Fibroblast of the aortic adventitia (primary cell): ENCODE measurements at regions not wholly inside any gene's neighbourhood (a gene's known extent, or its start where the extent isn't known, plus 50 kb on each side); places are given as distances from the start of the nearest gene placed in this dataset.

ENCODE experiments used
- DNase-seq: peaks from one replicate; pipeline ENCODE4 v3.0.0-alpha.2; 2010; ENCODE audit warnings: low read depth
- H3K4me3 ChIP-seq: 2 replicates; pipeline ENCODE4 v1.5.1; 2011; ENCODE audit warnings: low read depth, mild to moderate bottlenecking, control low read depth, low read length, moderate library complexity
- TF ChIP-seq, protein P1 (sequence below): IDR thresholded peaks from 2 replicates; pipeline ENCODE4 v1.5.1; 2011; ENCODE audit warnings: mild to moderate bottlenecking, low read length, control low read depth, inconsistent platforms; ENCODE audit not compliant: insufficient read depth

DNA sequence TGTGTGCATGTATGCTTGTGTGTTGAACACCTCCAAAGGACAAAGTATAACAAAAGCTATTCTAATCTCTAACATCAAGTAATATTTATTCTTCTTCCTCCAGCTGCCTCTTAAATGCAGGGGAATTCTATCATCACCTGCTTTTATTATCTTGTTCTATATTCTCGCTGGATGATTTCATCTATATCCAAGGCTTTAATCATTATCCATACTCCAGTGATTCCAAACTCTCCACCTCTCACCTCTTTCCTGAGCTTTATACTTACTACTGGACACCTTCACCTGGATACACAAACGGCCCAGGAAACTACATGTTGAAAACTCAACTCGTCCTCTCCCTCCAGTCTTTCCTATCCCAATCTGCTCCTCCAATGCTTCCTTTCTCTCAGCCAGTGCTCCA, 418.6 kb downstream of the KLF5 start:
- no peak for DNase-seq
- TF ChIP-seq, protein P1, sequence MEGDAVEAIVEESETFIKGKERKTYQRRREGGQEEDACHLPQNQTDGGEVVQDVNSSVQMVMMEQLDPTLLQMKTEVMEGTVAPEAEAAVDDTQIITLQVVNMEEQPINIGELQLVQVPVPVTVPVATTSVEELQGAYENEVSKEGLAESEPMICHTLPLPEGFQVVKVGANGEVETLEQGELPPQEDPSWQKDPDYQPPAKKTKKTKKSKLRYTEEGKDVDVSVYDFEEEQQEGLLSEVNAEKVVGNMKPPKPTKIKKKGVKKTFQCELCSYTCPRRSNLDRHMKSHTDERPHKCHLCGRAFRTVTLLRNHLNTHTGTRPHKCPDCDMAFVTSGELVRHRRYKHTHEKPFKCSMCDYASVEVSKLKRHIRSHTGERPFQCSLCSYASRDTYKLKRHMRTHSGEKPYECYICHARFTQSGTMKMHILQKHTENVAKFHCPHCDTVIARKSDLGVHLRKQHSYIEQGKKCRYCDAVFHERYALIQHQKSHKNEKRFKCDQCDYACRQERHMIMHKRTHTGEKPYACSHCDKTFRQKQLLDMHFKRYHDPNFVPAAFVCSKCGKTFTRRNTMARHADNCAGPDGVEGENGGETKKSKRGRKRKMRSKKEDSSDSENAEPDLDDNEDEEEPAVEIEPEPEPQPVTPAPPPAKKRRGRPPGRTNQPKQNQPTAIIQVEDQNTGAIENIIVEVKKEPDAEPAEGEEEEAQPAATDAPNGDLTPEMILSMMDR: no peak
- H3K4me3 ChIP-seq: no peak overlapping the region

DNA sequence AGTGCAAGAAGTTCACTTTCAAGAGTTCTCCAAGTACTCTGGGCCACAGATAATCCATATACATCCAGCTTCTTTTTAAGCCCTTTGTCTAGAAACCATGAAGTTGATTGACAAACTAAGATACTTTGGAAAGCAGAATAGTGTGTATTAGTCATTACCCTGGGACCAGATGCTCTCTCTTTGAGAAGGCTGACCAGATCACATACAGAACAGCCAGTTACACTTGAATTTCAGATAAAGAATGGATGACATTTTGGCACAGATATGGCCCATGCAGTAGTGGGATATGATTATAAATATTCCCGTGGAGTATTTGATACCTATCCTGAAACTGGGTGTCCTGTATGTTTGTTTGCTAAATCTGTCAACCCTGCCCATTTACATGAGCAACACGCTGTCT, 414.2 kb downstream of the KLF5 start:
- H3K4me3 ChIP-seq: no peak overlapping the region
- TF ChIP-seq, protein P1: no peak
- no peak for DNase-seq

DNA sequence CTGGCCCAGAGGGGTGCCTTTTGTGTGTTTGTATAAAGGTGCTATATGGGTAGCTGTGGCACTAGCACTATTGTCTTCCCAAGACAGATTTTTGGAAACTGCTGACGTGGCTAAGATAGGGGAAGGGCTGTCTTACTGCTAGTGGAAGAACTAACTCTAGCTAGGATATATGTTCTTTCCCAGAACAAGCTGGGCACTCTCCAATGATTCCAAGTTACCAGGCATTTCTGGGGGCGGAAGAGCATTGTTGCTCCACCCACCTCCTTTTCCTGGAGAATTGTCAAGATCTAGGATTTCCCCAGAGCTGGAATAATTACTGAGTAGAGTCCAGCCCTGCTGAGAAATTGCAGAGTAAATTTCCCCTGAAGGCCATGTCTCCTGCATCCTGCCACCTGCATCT, 408.3 kb downstream of the KLF5 start:
- DNase-seq: peak; percentile 65
- H3K4me3 ChIP-seq: no peak overlapping the region
- TF ChIP-seq, protein P1: no peak

DNA sequence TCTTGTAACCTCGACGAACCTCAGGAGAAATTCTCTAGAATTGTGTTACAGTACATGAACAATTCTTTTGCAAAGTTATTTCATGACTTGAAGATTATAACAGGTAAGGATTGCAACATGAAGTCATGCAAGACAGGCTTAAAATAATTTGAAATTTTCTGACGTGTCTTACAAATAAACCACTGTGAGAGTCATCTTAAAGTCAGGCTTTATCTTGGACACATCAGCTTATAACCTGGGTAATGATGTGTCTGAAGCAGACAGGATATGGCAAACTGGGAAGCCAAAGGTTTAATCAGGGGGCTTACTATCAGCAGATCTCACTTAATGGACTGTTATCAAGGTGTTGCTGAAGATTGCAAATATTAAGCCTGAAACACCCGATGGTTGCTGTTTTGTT, 407.8 kb downstream of the KLF5 start:
- no peak for DNase-seq
- no peak overlapping the region for H3K4me3 ChIP-seq
- TF ChIP-seq, protein P1: no peak

DNA sequence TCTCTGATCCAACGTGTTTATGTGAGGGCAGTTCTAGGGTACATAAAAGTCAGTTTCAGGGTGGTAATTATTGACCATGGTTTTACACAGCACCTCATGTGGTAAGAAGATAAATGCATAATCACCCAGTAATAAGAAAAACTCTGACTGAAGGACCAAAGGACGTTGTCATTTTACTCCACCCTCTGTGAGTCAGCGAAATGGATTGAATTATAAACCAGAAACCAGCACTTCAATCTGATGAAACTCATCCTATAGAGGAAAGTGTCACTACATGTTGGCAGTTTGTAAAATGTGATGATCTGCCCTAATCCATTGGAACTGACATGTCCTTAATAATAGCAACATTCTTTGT, 406.8 kb downstream of the KLF5 start:
- TF ChIP-seq, protein P1: no peak
- no peak overlapping the region for H3K4me3 ChIP-seq
- DNase-seq: peak; percentile 24

DNA sequence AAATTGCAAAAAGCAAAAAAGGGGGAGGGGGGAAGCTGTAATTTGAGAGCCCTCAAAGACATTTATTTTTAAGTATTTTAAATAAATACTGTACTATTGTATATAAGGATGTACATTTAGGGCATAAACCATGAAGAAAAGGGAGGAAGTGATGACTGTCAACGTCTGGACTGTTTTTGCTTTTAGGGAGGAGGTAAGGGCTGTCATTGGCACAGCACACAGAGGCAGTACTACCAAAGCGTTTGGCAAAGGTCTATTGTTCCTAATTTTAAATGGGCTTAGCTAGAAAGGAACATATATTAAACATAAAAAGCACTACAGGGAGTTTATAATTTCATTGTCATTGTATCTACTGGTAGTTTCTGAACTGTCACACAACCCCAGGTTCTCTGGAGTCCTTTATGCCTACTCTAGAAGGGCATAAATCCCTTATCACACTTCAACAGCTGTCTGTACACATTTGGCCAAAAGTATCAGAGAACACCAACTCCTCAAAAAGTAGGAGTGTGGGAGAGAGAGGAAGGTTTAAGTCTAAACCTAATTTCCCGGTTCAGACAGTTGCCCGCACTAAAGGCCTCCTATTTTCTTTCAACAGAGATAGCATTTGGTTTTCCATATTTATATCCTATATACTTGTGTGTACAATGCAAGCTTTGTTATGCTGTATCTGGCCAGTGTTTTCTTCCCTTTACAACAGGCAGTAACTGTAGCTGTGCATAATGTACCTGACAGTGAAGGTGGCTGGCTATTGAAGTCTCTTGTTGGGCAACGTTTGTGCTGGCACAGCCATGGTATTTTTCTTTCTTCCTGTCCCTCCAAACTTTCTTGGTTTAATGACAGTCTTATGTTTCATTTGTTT, 406.2 kb downstream of the KLF5 start:
- DNase-seq: no peak
- TF ChIP-seq, protein P1: no peak
- no peak overlapping the region for H3K4me3 ChIP-seq

DNA sequence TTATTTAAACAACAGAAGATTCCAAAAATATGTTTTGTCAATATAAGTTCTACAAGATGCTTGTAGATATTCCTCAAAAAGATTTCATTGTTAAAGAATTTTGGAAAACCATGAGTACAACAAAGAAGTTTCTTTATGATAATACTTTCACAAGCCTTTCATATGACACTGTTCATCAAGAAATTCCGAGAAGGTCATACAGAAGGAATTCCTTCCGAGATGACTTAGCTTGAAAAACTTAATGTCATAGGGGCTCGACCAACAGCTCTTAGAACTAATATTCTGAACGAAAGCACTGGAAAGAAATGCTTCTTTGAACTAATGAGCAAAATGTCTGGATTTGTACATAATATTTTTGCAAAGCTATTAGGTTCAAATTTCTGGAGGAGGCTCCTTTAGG, 403.4 kb downstream of the KLF5 start:
- TF ChIP-seq, protein P1: no peak
- no peak for DNase-seq
- no peak overlapping the region for H3K4me3 ChIP-seq
